ENCODE measurements at regions not wholly inside any gene's neighbourhood (a gene's known extent, or its start where the extent isn't known, plus 50 kb on each side); places are given as distances from the start of the nearest gene placed in this dataset.
"Not testable (repeated sequence)": the region's sequence is repeated elsewhere in the genome, so short reads cannot be mapped to it uniquely, and the experiment has no call there.

- no peak for FAIRE-seq
These were observed 403.8 kb upstream of the MGMT start for GRCh38 chr10:129063212-129063611.

DNA sequence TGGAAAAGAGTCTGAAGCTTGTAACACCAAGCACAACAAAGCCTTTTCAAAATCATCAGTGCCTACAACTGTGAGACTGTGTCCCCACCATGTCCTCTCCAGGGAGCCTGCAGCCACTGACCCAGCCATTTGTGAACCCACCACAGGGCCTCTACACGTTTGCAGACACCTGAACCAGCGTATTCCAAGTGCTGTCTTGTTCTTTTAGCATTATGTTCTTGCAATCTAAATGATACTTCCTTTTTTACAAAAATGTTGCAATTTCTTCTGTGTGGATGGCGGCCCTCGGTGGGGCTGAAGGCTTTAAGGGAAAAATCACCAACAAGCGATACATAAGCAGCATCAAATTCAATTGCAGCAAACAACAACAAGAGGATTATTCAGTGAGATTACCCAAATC is 403.2 kb upstream of the MGMT start:
- no peak for FAIRE-seq

- not testable (repeated sequence) for FAIRE-seq
These were observed 400.5 kb upstream of the MGMT start for GRCh38 chr10:129066529-129066928.

- FAIRE-seq, result not testable (repeated sequence)
These were observed 395.6 kb upstream of the MGMT start for GRCh38 chr10:129071411-129071810.

DNA sequence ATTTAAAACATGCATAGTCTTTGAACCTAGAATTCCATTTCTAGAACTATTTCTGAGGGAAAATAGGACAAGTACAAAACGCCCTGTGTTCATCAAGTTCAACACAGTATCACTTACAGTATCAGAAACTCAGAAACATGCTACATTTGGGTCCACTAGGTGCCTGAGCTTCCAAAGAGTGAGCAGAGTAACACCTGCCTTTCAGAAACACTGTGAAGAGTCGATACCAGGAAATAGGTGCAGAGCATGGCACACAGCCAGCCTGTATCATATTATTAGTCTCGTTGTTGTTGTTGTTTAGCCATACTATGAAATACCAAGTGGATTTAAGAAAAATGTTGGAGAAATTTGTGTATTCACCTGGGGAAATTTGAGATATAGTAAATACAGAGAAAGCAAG is 392.1 kb upstream of the MGMT start:
- FAIRE-seq, result no peak

- FAIRE-seq, result no peak
These were observed 391.5 kb upstream of the MGMT start for GRCh38 chr10:129075508-129075907.

DNA sequence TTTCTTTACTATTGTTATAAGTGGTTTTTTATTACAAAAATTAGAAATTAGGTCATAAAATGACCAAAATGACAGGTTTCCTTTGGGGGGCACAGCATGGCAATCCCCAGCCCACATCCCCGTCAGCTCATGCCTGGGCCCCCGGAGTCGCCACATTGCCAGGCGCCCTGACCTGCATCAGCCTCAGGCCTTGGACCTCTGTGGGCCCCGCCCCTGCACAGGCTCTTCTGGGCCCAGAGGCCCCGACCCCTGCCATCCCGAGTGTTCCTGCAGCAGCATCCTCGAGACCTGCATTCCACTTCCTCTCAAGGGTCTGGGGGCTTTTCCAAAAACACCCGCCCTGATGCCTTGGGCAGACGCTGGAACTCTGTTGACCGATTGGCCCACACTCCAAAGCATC is 391.1 kb upstream of the MGMT start:
- no peak for FAIRE-seq

DNA sequence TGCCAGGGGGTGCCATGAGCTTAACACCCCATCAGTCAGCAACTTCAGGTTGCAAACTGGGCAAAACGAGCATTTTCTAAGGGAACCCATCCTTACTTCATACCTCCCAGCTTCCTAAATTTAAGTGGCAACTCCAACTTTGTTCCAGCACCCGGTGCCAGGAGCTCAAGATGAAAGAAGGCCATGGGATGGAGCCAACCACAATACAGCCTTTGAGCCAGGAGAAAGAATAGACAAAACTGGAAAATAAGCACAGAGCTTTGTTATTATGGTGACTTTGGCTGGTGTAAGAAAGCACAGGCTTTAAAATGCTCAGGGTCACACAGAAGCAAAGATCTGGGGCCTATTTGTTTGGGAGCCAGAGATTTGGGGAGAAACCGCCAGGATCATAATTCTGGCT is 388.7 kb upstream of the MGMT start:
- FAIRE-seq, result no peak

- FAIRE-seq, result no peak
These were observed 388.3 kb upstream of the MGMT start for GRCh38 chr10:129078746-129079145.

- FAIRE-seq, result no peak
These were observed 387.3 kb upstream of the MGMT start for GRCh38 chr10:129079705-129080104.

DNA sequence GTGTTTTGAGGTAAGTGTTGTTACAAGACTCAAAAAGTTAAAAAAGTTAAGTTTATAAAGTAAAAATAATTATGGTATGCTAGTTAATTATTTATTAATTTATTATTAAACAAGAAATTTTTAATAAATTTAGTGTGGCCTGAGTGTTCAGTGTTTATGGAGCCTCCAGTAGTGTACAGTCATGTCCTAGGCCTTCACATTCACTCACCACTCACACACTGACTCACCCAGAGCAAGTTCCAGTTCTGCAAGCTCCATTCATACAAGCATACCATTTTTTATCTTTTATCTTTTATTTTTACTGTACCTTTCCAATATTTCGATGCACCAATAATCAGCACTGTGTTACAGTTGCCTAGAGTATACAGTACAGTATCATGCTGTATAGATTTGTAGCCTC is 381.2 kb upstream of the MGMT start:
- no peak for FAIRE-seq

DNA sequence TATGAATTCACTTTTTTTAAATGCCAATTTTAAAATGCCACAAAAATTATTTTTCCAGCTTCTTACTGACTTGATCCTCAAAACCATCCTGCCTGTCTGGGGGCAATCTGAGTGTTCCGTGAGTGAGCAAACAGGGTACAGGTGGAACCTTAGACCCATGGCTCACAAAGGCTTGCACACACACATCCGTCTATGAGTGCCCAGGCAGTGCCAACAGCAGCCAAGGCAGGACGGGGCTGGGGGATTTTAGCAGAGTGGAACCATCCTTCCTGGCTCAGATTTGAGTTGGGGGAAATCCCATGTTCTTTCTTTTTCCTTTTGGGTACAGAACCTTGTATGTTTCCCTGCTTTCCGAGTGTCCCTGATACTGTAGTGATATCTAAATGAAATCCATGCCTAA is 377.7 kb upstream of the MGMT start:
- no peak for FAIRE-seq

DNA sequence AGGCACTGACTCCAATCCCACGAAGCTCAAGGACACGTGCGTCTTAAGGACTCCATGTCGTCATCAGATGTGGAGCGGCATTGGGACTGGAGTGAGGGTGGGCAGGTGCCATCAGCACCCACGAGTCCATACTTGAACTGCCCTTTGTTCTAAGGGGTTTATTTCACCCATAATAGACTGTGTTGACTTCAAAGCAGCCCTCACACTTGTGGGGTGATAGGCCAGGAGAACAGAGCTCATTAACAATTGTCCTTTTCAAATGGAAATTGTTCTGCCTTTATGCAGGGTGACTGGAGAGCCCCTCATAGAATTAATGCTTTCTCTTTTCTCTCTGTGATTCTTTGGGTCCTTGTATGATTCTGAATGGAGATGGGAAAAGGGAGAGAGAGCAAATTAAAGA is 376.9 kb upstream of the MGMT start:
- no peak for FAIRE-seq

GRCh38 chr10:129090618-129091366 is 376.2 kb upstream of the MGMT start:
- FAIRE-seq, result no peak

DNA sequence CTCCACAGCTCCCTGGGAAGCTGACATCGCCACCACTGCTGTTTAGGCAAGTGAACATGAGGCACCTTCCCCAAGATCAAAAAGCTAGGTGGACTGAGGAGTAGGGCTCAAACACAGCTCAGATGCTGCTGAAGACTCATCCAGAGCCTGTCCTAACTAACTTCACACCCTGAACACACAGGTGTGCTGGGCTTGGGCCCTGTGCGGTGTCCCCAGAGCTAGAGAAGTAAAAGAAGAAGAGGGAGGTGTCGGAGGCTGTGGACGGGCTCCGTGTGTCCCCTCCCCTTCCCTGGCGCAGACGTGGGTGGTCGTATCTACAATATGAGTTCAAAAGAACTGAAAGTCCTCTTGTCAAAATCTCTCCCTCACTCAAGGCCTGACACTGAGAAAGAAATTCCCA is 373.4 kb upstream of the MGMT start:
- FAIRE-seq, result no peak

DNA sequence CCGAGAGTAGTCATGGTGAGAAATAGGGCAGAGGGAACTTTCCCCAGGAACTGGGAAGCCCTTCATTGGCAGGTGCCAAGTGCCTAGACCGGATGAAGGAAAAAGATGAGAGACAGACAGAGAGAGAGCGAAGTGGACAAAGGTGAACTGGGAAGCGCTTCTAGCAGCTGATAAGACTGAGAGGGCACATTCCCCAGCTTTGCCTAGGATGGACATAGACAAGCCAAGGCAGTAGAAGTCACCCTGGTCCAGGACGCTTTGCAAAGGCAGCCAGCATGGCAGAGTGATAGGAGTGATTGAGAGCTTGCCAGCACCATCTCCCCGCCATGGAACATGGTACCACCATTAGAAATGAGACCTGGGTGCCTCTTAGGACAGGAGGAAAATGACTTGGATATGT is 372.8 kb upstream of the MGMT start:
- FAIRE-seq, result no peak

- FAIRE-seq, result no peak
These were observed 372.2 kb upstream of the MGMT start for GRCh38 chr10:129094861-129095260.

GRCh38 chr10:129095680-129096064 is 371.4 kb upstream of the MGMT start:
- no peak for FAIRE-seq

DNA sequence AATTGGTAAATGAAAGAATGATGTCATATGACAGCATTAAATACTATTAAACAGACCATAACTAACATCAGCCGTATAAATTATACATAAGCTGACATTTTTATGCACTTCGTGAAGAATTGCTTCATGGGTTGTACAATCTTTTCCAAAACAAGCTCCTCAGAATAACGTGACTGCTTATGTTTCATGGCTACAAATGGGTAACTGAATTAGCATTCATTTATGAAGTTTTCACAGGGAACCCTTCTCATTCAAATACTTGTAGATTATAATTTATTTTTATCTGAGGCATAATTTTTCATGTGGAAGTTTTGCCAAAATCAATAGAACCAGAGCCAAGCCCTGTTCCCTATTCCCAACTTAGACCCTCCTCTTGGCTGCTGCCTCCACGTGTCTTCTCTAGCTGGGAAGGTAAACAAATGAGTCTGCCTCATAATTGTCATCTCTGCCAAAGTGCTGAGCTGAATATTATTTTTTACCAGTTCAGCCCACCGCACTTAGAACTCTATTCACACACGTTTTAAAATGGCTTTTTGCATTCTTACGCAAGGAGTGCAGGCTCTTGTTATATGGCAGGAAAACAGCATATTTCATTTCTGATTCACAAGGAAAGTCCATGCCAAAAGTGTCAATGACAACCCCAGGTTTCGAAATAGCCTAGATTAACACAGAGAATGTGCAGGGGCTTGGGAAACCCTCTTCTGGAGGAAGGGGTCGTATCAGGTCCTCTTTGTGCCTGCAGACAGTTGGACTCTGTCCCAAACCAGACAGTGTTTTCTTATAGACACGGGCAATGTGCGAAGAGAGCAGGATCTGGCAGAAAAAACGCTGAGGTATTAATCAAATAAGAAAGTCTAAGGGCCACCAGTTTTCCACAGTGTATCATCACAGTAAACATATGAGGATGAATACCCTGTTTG is 370.7 kb upstream of the MGMT start:
- no peak for FAIRE-seq

- FAIRE-seq, result no peak
These were observed 369.2 kb upstream of the MGMT start for GRCh38 chr10:129097776-129098330.

DNA sequence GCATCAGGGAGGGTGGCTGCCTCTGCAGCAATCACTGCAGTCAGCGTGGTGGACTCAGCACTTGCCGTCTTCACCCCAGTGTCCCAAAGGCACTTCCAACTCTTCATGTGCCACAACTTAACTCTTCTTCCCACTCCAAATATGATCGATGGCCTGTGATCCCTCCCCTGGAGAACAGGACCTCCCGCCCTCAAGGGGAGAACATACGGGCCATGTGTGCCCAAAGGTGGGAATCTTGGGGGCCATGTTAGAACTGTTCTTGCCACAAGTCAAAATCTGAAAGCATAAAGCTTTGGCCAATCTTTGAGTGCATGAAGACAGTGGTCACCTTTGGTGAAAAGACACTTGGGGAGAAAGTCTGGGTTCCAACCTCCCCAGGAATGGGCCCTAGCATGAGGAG is 368.5 kb upstream of the MGMT start:
- FAIRE-seq, result no peak

DNA sequence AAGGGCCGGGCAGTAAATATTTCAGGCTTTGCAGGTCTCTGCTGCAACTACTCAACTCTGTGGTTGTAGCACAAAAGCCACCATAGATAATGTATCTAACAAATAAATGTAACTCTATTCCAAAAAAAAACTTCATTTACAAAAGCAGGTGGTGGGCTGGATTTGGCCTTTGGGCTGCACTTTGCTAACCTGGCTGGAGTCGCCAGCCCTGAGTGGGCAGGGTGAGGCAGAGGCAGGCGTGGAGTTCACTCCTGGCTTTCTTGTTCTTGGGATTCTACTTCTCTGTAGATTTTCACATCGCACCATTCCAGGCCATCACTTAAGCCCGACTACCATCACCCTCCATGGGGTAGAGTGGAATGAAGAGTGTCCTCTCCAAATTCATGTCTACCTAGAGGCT is 367.6 kb upstream of the MGMT start:
- FAIRE-seq, result no peak

DNA sequence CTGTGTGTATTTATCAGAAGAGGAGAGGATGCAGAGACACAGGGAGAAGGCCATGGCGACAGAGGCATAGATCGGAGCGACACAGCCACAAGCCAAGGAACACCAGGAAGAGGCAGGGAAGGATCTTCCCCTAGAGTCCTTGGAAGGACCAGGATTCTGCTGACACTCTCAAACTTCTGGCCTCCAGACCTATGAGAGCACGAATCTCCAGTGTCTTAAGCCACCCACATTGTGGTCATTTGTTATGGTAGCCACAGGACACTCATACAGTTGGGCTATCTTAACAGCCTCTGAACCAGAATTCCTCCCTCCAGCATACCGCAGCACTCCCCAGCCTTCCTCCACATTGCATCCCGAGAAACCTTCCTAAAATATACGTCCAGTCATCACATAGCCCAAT is 367.0 kb upstream of the MGMT start:
- FAIRE-seq, result no peak
